ENCODE measurements at regions not wholly inside any gene's neighbourhood (a gene's known extent, or its start where the extent isn't known, plus 50 kb on each side); places are given as distances from the start of the nearest gene placed in this dataset.

GRCh38 chr9:27638716-27639115, 65.4 kb upstream of the C9orf72 start:
- TF ChIP-seq CTCF (conservative IDR thresholded peaks at IDR 0.05) (no peak), ZFX (IDR thresholded peaks at IDR 0.05) (no peak)

Data from C4-2B (cell line).